G401 (cell line): ENCODE measurements at regions not wholly inside any gene's neighbourhood (a gene's known extent, or its start where the extent isn't known, plus 50 kb on each side); places are given as distances from the start of the nearest gene placed in this dataset.
"Not testable (repeated sequence)": the region's sequence is repeated elsewhere in the genome, so short reads cannot be mapped to it uniquely, and the experiment has no call there.

ENCODE experiments used
- DNase-seq: peaks from one replicate; pipeline ENCODE4 v3.0.0-alpha.2; 2015; ENCODE audit warnings: low spot score
- in situ Hi-C: cut with HindIII; loops from 2 replicates; pipeline ENCODE4 v1.10.0; 2016; ENCODE audit warnings: low sequenced_read_pairs, mixed read lengths

GRCh38 chr12:131378861-131379665 is 331.8 kb upstream of the SFSWAP start:
- no peak for DNase-seq
- in situ Hi-C loops: no loop called here

GRCh38 chr12:131379738-131380137 is 331.2 kb upstream of the SFSWAP start:
- in situ Hi-C loops: no loop called here
- peak; percentile 11 for DNase-seq

- DNase-seq: no peak
- in situ Hi-C loops: no loop called here
Measured at GRCh38 chr12:131380220-131380964, 330.5 kb upstream of the SFSWAP start.

GRCh38 chr12:131380965-131381705 is 329.8 kb upstream of the SFSWAP start:
- DNase-seq: no peak
- in situ Hi-C loops: no loop called here

GRCh38 chr12:131381716-131382430 is 329.0 kb upstream of the SFSWAP start:
- in situ Hi-C loops: no loop called here
- DNase-seq: no peak

GRCh38 chr12:131383291-131383690 is 327.6 kb upstream of the SFSWAP start:
- no peak for DNase-seq
- in situ Hi-C loops: no loop called here

GRCh38 chr12:131383741-131384543 is 326.9 kb upstream of the SFSWAP start:
- in situ Hi-C loops: no loop called here
- DNase-seq: no peak

GRCh38 chr12:131384544-131384855 is 326.4 kb upstream of the SFSWAP start:
- in situ Hi-C loops: no loop called here
- DNase-seq: no peak

- no peak for DNase-seq
- in situ Hi-C loops: no loop called here
Measured at GRCh38 chr12:131385313-131386166, 325.4 kb upstream of the SFSWAP start.

- in situ Hi-C loops: no loop called here
Measured at GRCh38 chr12:131386167-131386521, 324.7 kb upstream of the SFSWAP start.

GRCh38 chr12:131386781-131387180 is 324.1 kb upstream of the SFSWAP start:
- no peak for DNase-seq
- in situ Hi-C loops: no loop called here

More at GRCh38 chr12:131386167-131386521, 324.7 kb upstream of the SFSWAP start:
- DNase-seq: no peak

- in situ Hi-C loops: no loop called here
- no peak for DNase-seq
Measured at GRCh38 chr12:131387281-131388163, 323.4 kb upstream of the SFSWAP start.

- in situ Hi-C loops, DNase-seq: not testable (repeated sequence)
Measured at GRCh38 chr12:131388164-131389053, 322.5 kb upstream of the SFSWAP start.

GRCh38 chr12:131389054-131390013 is 321.6 kb upstream of the SFSWAP start:
- in situ Hi-C loops: no loop called here
- no peak for DNase-seq
